Urothelium cell line (cell line): ENCODE measurements at regions not wholly inside any gene's neighbourhood (a gene's known extent, or its start where the extent isn't known, plus 50 kb on each side); places are given as distances from the start of the nearest gene placed in this dataset.
"Not testable (repeated sequence)": the region's sequence is repeated elsewhere in the genome, so short reads cannot be mapped to it uniquely, and the experiment has no call there.

Experiments used
- DNase-seq: peaks from one replicate; pipeline ENCODE4 v3.0.0; 2011; ENCODE audit warnings: low spot score, mixed read lengths
- FAIRE-seq: peaks from 2 replicates; lab custom pipeline; 2011; peaks lifted over from hg19 to GRCh38; lab: Jason Lieb, UNC

GRCh38 chr1:234922987-234923386, 205.7 kb downstream of the TOMM20 start:
- FAIRE-seq (no peak), DNase-seq (no peak)

- FAIRE-seq: no peak
Measured at GRCh38 chr1:234921266-234922062, 207.2 kb downstream of the TOMM20 start.

GRCh38 chr1:234920843-234921140, 207.8 kb downstream of the TOMM20 start:
- DNase-seq (no peak), FAIRE-seq (no peak)

More at GRCh38 chr1:234921266-234922062, 207.2 kb downstream of the TOMM20 start:
- DNase-seq: no peak

DNA sequence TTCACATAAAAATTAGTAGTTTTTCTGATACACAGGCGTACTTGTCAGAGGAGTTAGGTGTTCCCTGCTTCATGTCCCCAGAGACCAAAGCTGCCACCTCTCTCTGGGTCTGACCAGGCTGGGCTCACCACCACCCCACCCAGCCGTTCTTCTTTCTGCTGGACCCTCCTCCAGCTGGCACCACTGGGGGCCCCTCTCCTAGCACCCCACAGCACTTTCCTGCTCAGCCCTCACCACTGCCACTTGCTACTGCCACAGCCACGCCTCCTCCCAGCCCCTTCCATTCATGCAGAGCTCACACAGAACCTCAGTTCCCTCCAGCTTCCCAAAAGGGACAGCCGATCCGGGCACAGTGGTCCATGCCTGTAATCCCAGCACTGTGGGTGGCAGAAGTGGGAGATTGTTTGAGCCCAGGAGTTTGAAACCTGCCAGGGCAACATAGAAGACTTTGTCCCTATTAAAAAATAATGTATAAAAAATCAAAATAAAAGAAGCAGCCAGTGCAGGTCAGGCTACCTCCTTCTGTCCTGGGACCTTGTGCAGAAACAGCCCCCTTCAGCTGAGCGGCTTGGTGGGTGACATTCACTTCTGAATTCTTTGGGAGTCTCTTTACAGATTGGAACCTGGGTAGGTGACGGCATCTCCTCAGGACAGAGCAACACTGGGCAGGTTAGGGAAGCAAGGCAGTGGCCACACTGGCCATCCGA, 208.3 kb downstream of the TOMM20 start:
- FAIRE-seq (no peak), DNase-seq (no peak)

GRCh38 chr1:234918961-234919761, 209.5 kb downstream of the TOMM20 start:
- DNase-seq (no peak), FAIRE-seq (no peak)

DNA sequence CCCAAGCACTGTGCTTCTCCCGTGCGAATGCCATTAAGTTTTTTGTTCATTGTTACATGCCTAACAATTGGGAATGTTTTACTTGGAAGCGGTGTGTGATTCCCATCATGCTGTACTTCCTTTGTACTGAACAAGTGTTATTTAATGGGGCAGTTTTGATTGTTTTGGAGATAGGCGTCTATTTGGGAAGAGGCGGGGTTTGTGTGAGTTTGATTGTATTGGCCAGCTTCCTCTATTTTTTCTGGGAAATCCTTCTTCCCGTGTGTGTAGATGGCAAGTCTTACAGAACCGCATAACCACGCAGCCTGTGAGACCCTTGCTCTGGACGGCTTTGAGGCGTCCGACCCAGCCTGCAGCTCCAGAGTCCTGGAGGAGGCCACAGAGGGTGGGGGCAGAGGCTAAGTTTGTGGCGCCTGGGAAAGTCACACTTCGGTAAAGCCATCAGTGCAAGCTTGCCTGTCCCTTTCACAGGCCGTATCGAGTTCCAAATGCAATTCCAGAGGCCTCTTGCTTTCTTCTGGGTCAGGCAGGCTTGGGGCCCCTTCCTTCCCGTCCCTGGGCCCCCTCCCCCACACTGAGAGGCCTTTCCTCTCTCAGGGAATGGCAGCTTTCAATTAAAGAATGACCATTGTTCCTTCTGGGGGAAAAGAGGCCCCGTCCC, 210.3 kb downstream of the TOMM20 start:
- FAIRE-seq: no peak
- DNase-seq: no peak

GRCh38 chr1:234917495-234918180, 211.0 kb downstream of the TOMM20 start:
- FAIRE-seq: no peak
- DNase-seq: no peak

- no peak for DNase-seq
- FAIRE-seq: no peak
Measured at GRCh38 chr1:234916840-234917239, 211.8 kb downstream of the TOMM20 start.

- no peak for FAIRE-seq
- no peak for DNase-seq
Measured at GRCh38 chr1:234915924-234916675, 212.5 kb downstream of the TOMM20 start.

GRCh38 chr1:234914606-234915290, 213.9 kb downstream of the TOMM20 start:
- no peak for DNase-seq
- FAIRE-seq: no peak

- DNase-seq (no peak), FAIRE-seq (no peak)
Measured at GRCh38 chr1:234913771-234914170, 214.9 kb downstream of the TOMM20 start.

GRCh38 chr1:234913278-234913649, 215.4 kb downstream of the TOMM20 start:
- no peak for FAIRE-seq
- DNase-seq: no peak

DNA sequence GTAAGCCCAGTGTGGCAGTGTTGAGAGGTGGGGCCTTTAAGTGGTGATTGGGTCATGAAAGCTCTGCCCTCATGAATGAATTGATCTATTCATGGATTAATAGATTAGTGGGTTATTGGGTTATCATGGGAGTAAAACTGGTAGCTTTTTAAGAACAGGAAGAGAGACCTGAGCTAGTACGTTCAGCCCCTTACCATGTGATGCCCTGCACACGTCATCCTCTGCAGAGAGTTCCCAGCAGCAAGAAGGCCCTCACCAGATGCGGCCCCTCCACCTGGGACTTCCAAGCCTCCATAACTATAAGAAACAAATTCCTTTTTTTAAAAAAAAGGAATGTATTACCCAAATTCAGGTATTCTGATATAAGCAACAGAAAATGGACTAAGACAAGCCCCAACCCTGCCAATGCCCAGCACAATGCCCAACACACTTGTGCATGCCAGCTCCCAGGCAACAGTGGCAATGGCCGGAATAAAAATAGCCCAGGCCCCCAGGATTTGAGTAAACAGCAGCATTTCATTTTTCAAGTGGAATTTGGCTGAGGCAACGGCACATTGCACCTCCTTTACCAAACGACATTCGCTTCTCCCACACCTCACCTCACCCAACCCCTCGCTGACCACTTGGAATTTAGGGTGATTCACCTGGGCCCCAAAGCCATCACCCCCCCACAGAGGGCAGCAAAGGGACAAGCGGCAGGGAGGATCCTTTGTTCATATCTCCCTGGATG, 215.9 kb downstream of the TOMM20 start:
- DNase-seq (no peak), FAIRE-seq (no peak)

- DNase-seq (no peak), FAIRE-seq (no peak)
Measured at GRCh38 chr1:234911787-234912186, 216.8 kb downstream of the TOMM20 start.

DNA sequence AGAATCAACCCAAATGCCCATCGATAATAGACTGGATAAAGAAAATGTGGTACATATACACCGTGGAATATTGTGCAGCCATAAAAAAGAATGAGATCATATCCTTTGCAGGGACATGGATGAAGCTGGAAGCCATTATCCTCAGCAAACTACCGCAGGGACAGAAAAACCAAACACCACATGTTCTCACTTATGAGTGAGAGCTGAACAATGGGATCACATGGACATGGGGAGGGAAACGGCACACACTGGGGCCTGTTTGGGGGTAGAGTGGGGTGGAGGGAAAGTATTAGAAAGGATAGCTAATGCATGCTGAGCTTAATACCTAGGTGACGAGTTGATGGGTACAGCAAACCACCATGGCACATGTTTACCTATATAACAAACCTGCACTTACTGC, 217.5 kb downstream of the TOMM20 start:
- not testable (repeated sequence) for FAIRE-seq, DNase-seq

GRCh38 chr1:234909851-234910250, 218.8 kb downstream of the TOMM20 start:
- no peak for FAIRE-seq
- no peak for DNase-seq

DNA sequence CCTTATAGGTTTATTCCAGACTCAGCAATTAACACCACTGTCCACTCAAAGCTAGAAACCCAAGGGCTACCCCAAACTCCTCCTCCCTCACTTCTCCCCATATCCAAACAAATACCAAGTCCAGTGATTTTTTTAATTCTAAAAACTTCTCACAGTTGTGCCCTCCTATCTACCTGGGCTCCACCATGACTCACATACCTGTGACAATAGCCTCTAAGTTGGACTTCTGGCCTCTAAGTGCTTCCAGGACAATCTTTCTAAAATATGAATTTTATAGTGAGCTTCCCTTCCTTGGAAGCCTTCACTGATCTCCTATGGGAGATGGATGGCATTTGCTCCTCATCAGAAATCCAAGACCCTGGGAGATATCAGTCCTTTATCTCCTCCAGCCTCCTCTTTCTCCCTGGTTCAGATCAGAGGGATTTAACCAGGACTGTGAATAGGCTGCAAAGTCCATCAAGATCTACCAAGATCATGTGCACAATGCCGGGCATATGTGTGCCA, 219.3 kb downstream of the TOMM20 start:
- DNase-seq (no peak), FAIRE-seq (no peak)

GRCh38 chr1:234908571-234908970, 220.1 kb downstream of the TOMM20 start:
- DNase-seq (no peak), FAIRE-seq (no peak)
